GM18907 (cell line): ENCODE measurements at regions not wholly inside any gene's neighbourhood (a gene's known extent, or its start where the extent isn't known, plus 50 kb on each side); places are given as distances from the start of the nearest gene placed in this dataset.
"Not testable (repeated sequence)": the region's sequence is repeated elsewhere in the genome, so short reads cannot be mapped to it uniquely, and the experiment has no call there.

Experiments
- ATAC-seq: cut with Tn5 transposase; IDR thresholded peaks from one replicate; pipeline ENCODE4 v1.9.1; 2021; ENCODE audit warnings: mild to moderate bottlenecking, moderate library complexity; ENCODE audit not compliant: unreplicated experiment

- no peak for ATAC-seq
Observed at GRCh38 chr5:5767286-5767928, 344.9 kb downstream of the ICE1 start.

GRCh38 chr5:5765066-5765850, 342.8 kb downstream of the ICE1 start:
- no peak for ATAC-seq

- no peak for ATAC-seq
Observed at GRCh38 chr5:5764246-5764645, 341.8 kb downstream of the ICE1 start.

- ATAC-seq = no peak
Observed at GRCh38 chr5:5756762-5757161, 334.3 kb downstream of the ICE1 start.

GRCh38 chr5:5755888-5756287, 333.4 kb downstream of the ICE1 start:
- peak; percentile 42 for ATAC-seq

GRCh38 chr5:5752844-5753243, 330.4 kb downstream of the ICE1 start:
- peak; percentile 80 for ATAC-seq

- no peak for ATAC-seq
Observed at GRCh38 chr5:5751987-5752386, 329.5 kb downstream of the ICE1 start.

GRCh38 chr5:5751498-5751897, 329.0 kb downstream of the ICE1 start:
- peak; percentile 61 for ATAC-seq

- no peak for ATAC-seq
Observed at GRCh38 chr5:5741418-5741817, 318.9 kb downstream of the ICE1 start.

- peak; percentile 22 for ATAC-seq
Observed at GRCh38 chr5:5739490-5739945, 317.0 kb downstream of the ICE1 start.

GRCh38 chr5:5738797-5739489, 316.5 kb downstream of the ICE1 start:
- ATAC-seq = peak; percentile 87

- no peak for ATAC-seq
Observed at GRCh38 chr5:5736007-5736406, 313.5 kb downstream of the ICE1 start.

GRCh38 chr5:5733058-5733457, 310.6 kb downstream of the ICE1 start:
- not testable (repeated sequence) for ATAC-seq

- no peak for ATAC-seq
Observed at GRCh38 chr5:5726401-5726800, 303.9 kb downstream of the ICE1 start.

GRCh38 chr5:5721881-5722280, 299.4 kb downstream of the ICE1 start:
- no peak for ATAC-seq

GRCh38 chr5:5719292-5719691, 296.8 kb downstream of the ICE1 start:
- no peak for ATAC-seq

GRCh38 chr5:5716665-5717064, 294.2 kb downstream of the ICE1 start:
- ATAC-seq = no peak

GRCh38 chr5:5711592-5711991, 289.1 kb downstream of the ICE1 start:
- ATAC-seq = no peak

- ATAC-seq = no peak
Observed at GRCh38 chr5:5711112-5711511, 288.6 kb downstream of the ICE1 start.

- ATAC-seq = no peak
Observed at GRCh38 chr5:5710471-5710870, 288.0 kb downstream of the ICE1 start.

GRCh38 chr5:5708367-5708919, 286.0 kb downstream of the ICE1 start:
- no peak for ATAC-seq
